ENCODE measurements at regions not wholly inside any gene's neighbourhood (a gene's known extent, or its start where the extent isn't known, plus 50 kb on each side); places are given as distances from the start of the nearest gene placed in this dataset.

GRCh38 chr7:70846208-70846607 lies 285.7 kb upstream of the GALNT17 start:
- no peak overlapping the region for H3K9ac ChIP-seq (ENCODE audit: low read length)
- H3K27me3 ChIP-seq (ENCODE audit: control insufficient read depth, insufficient read depth, low read length): no peaks in the 10 kb centered on the region
- H3K4me3 ChIP-seq (ENCODE audit: low read length): no peak overlapping the region

GRCh38 chr7:70849580-70850235 lies 282.2 kb upstream of the GALNT17 start:
- Histone ChIP-seq H3K4me3 (ENCODE audit: low read length) (no peak overlapping the region), H3K27me3 (ENCODE audit: control insufficient read depth, insufficient read depth, low read length) (no peaks in the 10 kb centered on the region), H3K9ac (ENCODE audit: low read length) (no peak overlapping the region), H3K36me3 (ENCODE audit: control insufficient read depth, insufficient read depth, low read length) (no peaks in the 10 kb centered on the region), H3K4me1 (ENCODE audit: control insufficient read depth, insufficient read depth, low read length) (no peaks in the 10 kb centered on the region), H3K27ac (ENCODE audit: low read depth, low read length) (no peak overlapping the region)

More at GRCh38 chr7:70846208-70846607, 285.7 kb upstream of the GALNT17 start:
- Histone ChIP-seq H3K27ac (ENCODE audit: low read depth, low read length) (no peak overlapping the region), H3K36me3 (ENCODE audit: control insufficient read depth, insufficient read depth, low read length) (no peaks in the 10 kb centered on the region), H3K4me1 (ENCODE audit: control insufficient read depth, insufficient read depth, low read length) (no peaks in the 10 kb centered on the region)

GRCh38 chr7:70855373-70855772 lies 276.6 kb upstream of the GALNT17 start:
- Histone ChIP-seq H3K27me3 (ENCODE audit: control insufficient read depth, insufficient read depth, low read length) (no peaks in the 10 kb centered on the region), H3K36me3 (ENCODE audit: control insufficient read depth, insufficient read depth, low read length) (no peaks in the 10 kb centered on the region), H3K9ac (ENCODE audit: low read length) (no peak overlapping the region), H3K4me3 (ENCODE audit: low read length) (no peak overlapping the region), H3K4me1 (ENCODE audit: control insufficient read depth, insufficient read depth, low read length) (no peaks in the 10 kb centered on the region), H3K27ac (ENCODE audit: low read depth, low read length) (no peak overlapping the region)

- no peak overlapping the region for H3K27ac ChIP-seq (ENCODE audit: low read depth, low read length)
- H3K4me3 ChIP-seq (ENCODE audit: low read length): no peak overlapping the region
- no peaks in the 10 kb centered on the region for H3K27me3 ChIP-seq (ENCODE audit: control insufficient read depth, insufficient read depth, low read length)
- H3K36me3 ChIP-seq (ENCODE audit: control insufficient read depth, insufficient read depth, low read length): no peaks in the 10 kb centered on the region
- H3K4me1 ChIP-seq (ENCODE audit: control insufficient read depth, insufficient read depth, low read length): no peaks in the 10 kb centered on the region
- no peak overlapping the region for H3K9ac ChIP-seq (ENCODE audit: low read length)
These were observed 274.9 kb upstream of the GALNT17 start for GRCh38 chr7:70856901-70857630.

DNA sequence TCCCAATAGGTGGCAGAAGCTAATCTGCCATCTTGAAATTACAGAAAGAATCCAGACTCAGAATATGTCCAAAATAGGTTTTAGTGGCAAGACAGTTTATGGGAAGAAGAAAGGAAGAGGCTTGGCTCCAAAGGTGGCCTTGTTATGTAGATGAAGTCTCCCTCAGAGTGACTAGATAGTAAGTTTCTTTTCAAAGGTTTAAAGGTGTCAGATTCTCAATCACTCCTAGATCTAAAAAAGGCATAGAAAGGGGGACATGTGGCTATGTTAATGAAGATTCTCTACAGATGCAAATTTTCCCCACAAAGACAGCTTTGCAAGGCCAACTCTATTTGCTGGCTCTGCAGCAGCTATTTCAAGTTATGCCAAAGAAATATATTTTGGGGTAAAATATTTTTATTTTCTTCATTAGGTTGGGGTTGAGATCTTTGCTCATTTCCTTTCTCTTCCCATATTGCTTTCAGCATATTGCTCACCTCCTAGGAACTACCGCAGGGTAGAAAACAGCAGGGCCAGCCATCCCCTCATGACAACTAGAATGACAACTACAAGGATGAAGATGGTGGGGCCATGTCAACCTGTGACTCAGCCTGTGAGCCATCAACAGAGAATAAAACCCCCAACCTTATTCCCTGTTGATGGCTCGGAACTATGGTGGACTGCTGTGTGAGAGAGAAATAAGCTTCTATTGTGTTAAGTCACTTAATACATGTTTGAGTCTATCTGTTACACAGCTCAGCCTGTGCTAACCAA lies 274.0 kb upstream of the GALNT17 start:
- Histone ChIP-seq H3K9ac (ENCODE audit: low read length) (no peak overlapping the region), H3K27me3 (ENCODE audit: control insufficient read depth, insufficient read depth, low read length) (no peaks in the 10 kb centered on the region), H3K27ac (ENCODE audit: low read depth, low read length) (no peak overlapping the region), H3K4me3 (ENCODE audit: low read length) (no peak overlapping the region), H3K4me1 (ENCODE audit: control insufficient read depth, insufficient read depth, low read length) (no peaks in the 10 kb centered on the region), H3K36me3 (ENCODE audit: control insufficient read depth, insufficient read depth, low read length) (no peaks in the 10 kb centered on the region)

DNA sequence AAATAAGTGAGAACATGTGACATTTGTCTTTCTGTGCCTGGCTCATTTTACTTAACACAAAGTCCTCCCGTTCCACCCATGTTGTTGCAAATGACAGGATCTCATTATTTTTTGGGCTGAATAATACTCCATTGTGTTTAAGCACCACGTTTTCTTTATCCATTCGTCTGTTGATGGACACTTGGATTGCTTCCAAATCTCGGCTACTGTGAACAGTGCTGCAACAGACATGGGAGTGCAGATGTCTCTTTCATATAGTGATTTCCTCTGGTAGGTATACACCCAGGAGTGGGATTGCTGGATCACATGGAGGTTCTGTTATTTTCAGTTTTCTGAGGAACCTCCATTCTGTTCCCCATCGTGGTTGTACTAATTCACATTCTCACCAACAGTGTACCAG lies 264.4 kb upstream of the GALNT17 start:
- H3K36me3 ChIP-seq (ENCODE audit: control insufficient read depth, insufficient read depth, low read length): no peaks in the 10 kb centered on the region
- no peak overlapping the region for H3K9ac ChIP-seq (ENCODE audit: low read length)
- no peaks in the 10 kb centered on the region for H3K27me3 ChIP-seq (ENCODE audit: control insufficient read depth, insufficient read depth, low read length)
- H3K4me1 ChIP-seq (ENCODE audit: control insufficient read depth, insufficient read depth, low read length): no peaks in the 10 kb centered on the region
- H3K27ac ChIP-seq (ENCODE audit: low read depth, low read length): no peak overlapping the region
- H3K4me3 ChIP-seq (ENCODE audit: low read length): no peak overlapping the region

DNA sequence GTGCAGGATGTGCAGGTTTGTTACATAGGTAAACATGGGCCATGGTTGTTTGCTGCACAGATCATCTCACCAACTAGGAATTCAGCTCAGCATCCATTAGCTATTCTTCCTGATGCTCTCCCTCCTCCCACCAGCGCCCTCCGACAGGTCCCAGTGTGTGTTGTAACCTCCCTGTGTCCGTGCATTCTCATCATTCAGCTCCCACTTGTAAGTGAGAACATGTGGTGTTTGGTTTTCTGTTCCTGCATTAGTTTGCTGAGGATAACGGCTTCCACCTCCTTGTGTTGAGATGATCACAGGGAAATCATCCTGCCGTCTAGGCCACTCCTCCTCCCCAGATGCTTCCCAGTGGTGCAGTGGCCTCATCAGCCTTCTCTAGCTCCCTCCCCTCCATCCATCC lies 261.6 kb upstream of the GALNT17 start:
- H3K27me3 ChIP-seq (ENCODE audit: control insufficient read depth, insufficient read depth, low read length): no peaks in the 10 kb centered on the region
- H3K27ac ChIP-seq (ENCODE audit: low read depth, low read length): no peak overlapping the region
- H3K4me3 ChIP-seq (ENCODE audit: low read length): no peak overlapping the region
- H3K4me1 ChIP-seq (ENCODE audit: control insufficient read depth, insufficient read depth, low read length): no peaks in the 10 kb centered on the region
- no peak overlapping the region for H3K9ac ChIP-seq (ENCODE audit: low read length)
- no peaks in the 10 kb centered on the region for H3K36me3 ChIP-seq (ENCODE audit: control insufficient read depth, insufficient read depth, low read length)

DNA sequence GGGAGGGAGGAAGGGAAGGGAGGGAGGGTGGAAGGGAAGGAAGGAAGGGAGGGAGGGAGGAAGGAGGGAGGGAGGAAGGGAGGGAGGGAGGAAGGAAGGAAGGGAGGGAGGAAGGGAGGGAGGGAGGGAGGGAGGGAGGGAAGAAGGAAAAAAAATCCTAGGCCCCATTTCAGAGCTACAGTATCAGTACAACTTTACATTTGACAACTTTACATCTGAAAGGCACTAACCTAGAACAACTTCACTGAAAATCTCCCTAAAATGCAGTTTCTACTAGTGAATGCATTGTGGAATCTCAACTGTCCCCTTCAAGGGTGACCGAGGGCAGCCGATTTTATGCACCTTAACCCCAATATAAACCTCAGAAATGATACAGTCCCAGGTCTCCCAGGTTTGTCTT lies 259.8 kb upstream of the GALNT17 start:
- H3K9ac ChIP-seq (ENCODE audit: low read length): no peak overlapping the region
- no peak overlapping the region for H3K4me3 ChIP-seq (ENCODE audit: low read length)
- no peak overlapping the region for H3K27ac ChIP-seq (ENCODE audit: low read depth, low read length)
- H3K4me1 ChIP-seq (ENCODE audit: control insufficient read depth, insufficient read depth, low read length): no peaks in the 10 kb centered on the region
- H3K36me3 ChIP-seq (ENCODE audit: control insufficient read depth, insufficient read depth, low read length): no peaks in the 10 kb centered on the region
- H3K27me3 ChIP-seq (ENCODE audit: control insufficient read depth, insufficient read depth, low read length): no peaks in the 10 kb centered on the region

- H3K4me1 ChIP-seq (ENCODE audit: control insufficient read depth, insufficient read depth, low read length): no peaks in the 10 kb centered on the region
- no peaks in the 10 kb centered on the region for H3K27me3 ChIP-seq (ENCODE audit: control insufficient read depth, insufficient read depth, low read length)
- no peak overlapping the region for H3K9ac ChIP-seq (ENCODE audit: low read length)
- H3K4me3 ChIP-seq (ENCODE audit: low read length): no peak overlapping the region
- no peaks in the 10 kb centered on the region for H3K36me3 ChIP-seq (ENCODE audit: control insufficient read depth, insufficient read depth, low read length)
- H3K27ac ChIP-seq (ENCODE audit: low read depth, low read length): no peak overlapping the region
These were observed 250.6 kb upstream of the GALNT17 start for GRCh38 chr7:70881167-70881847.

- no peaks in the 10 kb centered on the region for H3K27me3 ChIP-seq (ENCODE audit: control insufficient read depth, insufficient read depth, low read length)
- no peaks in the 10 kb centered on the region for H3K4me1 ChIP-seq (ENCODE audit: control insufficient read depth, insufficient read depth, low read length)
- H3K36me3 ChIP-seq (ENCODE audit: control insufficient read depth, insufficient read depth, low read length): no peaks in the 10 kb centered on the region
- no peak overlapping the region for H3K4me3 ChIP-seq (ENCODE audit: low read length)
- H3K9ac ChIP-seq (ENCODE audit: low read length): no peak overlapping the region
- no peak overlapping the region for H3K27ac ChIP-seq (ENCODE audit: low read depth, low read length)
These were observed 248.0 kb upstream of the GALNT17 start for GRCh38 chr7:70883750-70884439.

DNA sequence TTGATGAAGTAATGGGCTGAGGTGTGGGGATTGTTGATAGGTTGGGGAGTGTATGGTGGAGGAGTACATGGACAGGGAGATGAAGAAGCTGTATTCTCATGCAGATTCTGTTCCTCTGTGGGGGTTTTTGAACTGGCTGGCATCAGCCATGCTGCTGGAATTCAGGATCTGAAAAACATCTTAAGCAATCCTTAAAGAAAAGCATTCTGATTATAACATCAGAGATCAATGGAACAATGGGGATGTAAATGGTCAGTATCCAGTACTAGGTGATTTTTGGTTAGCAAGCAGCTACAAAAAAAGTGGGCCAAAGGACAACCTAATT lies 247.5 kb upstream of the GALNT17 start:
- H3K27ac ChIP-seq (ENCODE audit: low read depth, low read length): no peak overlapping the region
- no peaks in the 10 kb centered on the region for H3K36me3 ChIP-seq (ENCODE audit: control insufficient read depth, insufficient read depth, low read length)
- no peak overlapping the region for H3K9ac ChIP-seq (ENCODE audit: low read length)
- no peaks in the 10 kb centered on the region for H3K27me3 ChIP-seq (ENCODE audit: control insufficient read depth, insufficient read depth, low read length)
- H3K4me3 ChIP-seq (ENCODE audit: low read length): no peak overlapping the region
- no peaks in the 10 kb centered on the region for H3K4me1 ChIP-seq (ENCODE audit: control insufficient read depth, insufficient read depth, low read length)

- no peaks in the 10 kb centered on the region for H3K27me3 ChIP-seq (ENCODE audit: control insufficient read depth, insufficient read depth, low read length)
- H3K4me1 ChIP-seq (ENCODE audit: control insufficient read depth, insufficient read depth, low read length): no peaks in the 10 kb centered on the region
- H3K36me3 ChIP-seq (ENCODE audit: control insufficient read depth, insufficient read depth, low read length): no peaks in the 10 kb centered on the region
- no peak overlapping the region for H3K9ac ChIP-seq (ENCODE audit: low read length)
- H3K4me3 ChIP-seq (ENCODE audit: low read length): no peak overlapping the region
- H3K27ac ChIP-seq (ENCODE audit: low read depth, low read length): no peak overlapping the region
These were observed 247.1 kb upstream of the GALNT17 start for GRCh38 chr7:70884809-70885208.
